ENCODE measurements at regions not wholly inside any gene's neighbourhood (a gene's known extent, or its start where the extent isn't known, plus 50 kb on each side); places are given as distances from the start of the nearest gene placed in this dataset.

DNA sequence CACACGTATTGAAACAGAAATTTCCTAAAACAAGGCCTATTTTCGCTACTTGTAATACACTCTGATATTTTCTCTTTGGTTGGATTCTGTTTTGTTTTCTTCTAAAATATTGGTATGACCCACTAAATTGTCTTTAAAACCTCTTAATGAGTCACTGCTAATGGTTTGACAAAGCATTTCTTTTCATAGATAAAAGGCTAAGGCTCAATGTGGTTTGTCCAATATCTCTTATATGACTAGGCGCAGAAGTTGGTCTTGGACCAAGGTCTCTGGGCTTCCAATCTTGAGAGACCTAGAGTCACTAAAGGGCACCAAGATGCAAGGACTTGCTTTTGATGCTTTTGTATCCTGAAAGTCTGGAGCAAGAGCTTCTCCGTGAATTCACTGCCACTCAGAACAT, 498.2 kb upstream of the TCF4 start:
- Mint-ChIP-seq H3K4me3 (no peak overlapping the region), H3K36me3 (ENCODE audit: low read depth) (no peaks in the 10 kb centered on the region), H3K27me3 (no peaks in the 10 kb centered on the region), H3K9me3 (no peaks in the 10 kb centered on the region), H3K27ac (no peak overlapping the region), H3K4me1 (peaks cover 19% of the 10 kb centered on the region)
- TF ChIP-seq, protein P1, sequence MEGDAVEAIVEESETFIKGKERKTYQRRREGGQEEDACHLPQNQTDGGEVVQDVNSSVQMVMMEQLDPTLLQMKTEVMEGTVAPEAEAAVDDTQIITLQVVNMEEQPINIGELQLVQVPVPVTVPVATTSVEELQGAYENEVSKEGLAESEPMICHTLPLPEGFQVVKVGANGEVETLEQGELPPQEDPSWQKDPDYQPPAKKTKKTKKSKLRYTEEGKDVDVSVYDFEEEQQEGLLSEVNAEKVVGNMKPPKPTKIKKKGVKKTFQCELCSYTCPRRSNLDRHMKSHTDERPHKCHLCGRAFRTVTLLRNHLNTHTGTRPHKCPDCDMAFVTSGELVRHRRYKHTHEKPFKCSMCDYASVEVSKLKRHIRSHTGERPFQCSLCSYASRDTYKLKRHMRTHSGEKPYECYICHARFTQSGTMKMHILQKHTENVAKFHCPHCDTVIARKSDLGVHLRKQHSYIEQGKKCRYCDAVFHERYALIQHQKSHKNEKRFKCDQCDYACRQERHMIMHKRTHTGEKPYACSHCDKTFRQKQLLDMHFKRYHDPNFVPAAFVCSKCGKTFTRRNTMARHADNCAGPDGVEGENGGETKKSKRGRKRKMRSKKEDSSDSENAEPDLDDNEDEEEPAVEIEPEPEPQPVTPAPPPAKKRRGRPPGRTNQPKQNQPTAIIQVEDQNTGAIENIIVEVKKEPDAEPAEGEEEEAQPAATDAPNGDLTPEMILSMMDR (IDR thresholded peaks at IDR 0.05) = no peak
- no peak for DNase-seq
- POLR2A ChIA-PET = no interaction called here
- ATAC-seq (ENCODE audit: low read depth) = no peak
- intact Hi-C loops (cut with micrococcal nuclease) = loop anchor here (5.0 kb wide), 1 partner anchor 181 kb away; no protein-coding TSS in a partner anchor
- CTCF ChIA-PET = no interaction called here

GRCh38 chr18:56085551-56085950, 497.6 kb upstream of the TCF4 start:
- ATAC-seq (ENCODE audit: low read depth) = no peak
- TF ChIP-seq, protein P1 (IDR thresholded peaks at IDR 0.05) = no peak
- Mint-ChIP-seq H3K27ac (no peak overlapping the region), H3K27me3 (no peaks in the 10 kb centered on the region), H3K4me3 (no peak overlapping the region), H3K36me3 (ENCODE audit: low read depth) (no peaks in the 10 kb centered on the region), H3K9me3 (no peaks in the 10 kb centered on the region), H3K4me1 (peaks cover 17% of the 10 kb centered on the region)
- ChIA-PET CTCF (no interaction called here), POLR2A (no interaction called here)
- intact Hi-C loops (cut with micrococcal nuclease) = loop anchor here (5.0 kb wide), 1 partner anchor 182 kb away; no protein-coding TSS in a partner anchor
- no peak for DNase-seq

DNA sequence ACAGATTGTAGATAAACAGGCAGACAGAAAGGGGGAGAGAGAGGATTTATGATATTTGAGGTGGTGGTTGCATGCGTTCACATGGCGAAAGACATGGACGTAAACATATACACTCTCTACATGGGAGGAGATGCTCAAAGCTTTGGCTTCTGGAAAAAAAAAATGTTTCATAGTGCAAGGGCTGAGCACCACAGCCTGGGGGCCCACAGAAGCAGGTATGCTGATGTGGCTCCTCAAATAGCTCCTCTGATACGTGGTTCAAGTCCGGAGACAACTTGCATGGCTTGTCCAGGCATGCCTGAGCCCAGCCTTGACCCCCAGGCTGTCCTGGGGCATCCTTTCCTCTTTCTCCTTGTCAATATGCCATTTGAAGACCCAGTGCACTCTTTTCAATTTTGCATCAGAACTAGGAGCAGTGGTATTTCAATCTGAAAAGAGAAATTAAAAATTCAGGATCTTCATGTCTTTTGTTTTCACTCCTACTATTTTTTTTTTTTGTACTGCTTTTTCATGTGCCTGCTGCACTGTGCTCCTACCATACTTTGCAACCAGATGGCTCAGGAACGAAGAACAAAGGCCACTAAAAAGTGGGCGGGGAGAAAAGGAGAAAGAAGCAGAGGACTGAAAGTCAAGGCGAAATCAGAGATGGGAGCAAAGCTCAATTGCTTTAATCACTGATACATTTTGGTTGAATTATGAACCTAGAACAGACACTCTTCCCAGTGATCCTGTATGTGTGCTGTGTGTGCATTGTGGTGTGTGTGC, 495.7 kb upstream of the TCF4 start:
- no peaks in the 10 kb centered on the region for H3K9me3 Mint-ChIP-seq
- ChIA-PET CTCF (no interaction called here), POLR2A (no interaction called here)
- H3K27ac Mint-ChIP-seq = no peak overlapping the region
- no peak for DNase-seq
- no peaks in the 10 kb centered on the region for H3K36me3 Mint-ChIP-seq (ENCODE audit: low read depth)
- TF ChIP-seq, protein P1 (IDR thresholded peaks at IDR 0.05) = no peak
- intact Hi-C loops (cut with micrococcal nuclease) = no loop called here
- H3K4me1 Mint-ChIP-seq = peaks cover under 1% of the 10 kb centered on the region
- ATAC-seq (ENCODE audit: low read depth) = no peak
- H3K4me3 Mint-ChIP-seq = no peak overlapping the region
- no peaks in the 10 kb centered on the region for H3K27me3 Mint-ChIP-seq

DNA sequence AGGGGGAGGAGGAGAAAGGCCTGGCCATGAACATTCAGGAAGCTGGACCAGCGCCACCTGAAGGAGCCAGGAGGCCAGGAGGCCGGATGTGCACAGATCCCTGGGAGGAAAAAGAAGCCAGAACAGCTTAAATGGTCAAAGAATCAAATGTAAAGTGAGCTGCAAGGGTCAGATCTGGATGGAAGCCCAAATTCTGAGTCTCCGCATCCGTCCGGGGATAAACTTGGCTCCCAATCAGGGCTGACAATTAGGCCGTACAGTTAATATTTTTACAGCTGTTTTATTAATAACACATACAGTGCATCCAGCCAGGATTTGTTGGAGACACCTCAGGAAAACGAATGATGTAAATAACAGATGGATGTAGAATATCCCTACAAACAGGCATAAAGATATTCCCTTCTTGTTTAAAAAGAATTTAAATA, 495.1 kb upstream of the TCF4 start:
- Mint-ChIP-seq H3K4me3 (no peak overlapping the region), H3K27me3 (no peaks in the 10 kb centered on the region), H3K36me3 (ENCODE audit: low read depth) (no peaks in the 10 kb centered on the region), H3K4me1 (no peaks in the 10 kb centered on the region), H3K9me3 (no peaks in the 10 kb centered on the region), H3K27ac (no peak overlapping the region)
- POLR2A ChIA-PET = no interaction called here
- CTCF ChIA-PET = no interaction called here
- TF ChIP-seq, protein P1 (IDR thresholded peaks at IDR 0.05) = no peak
- DNase-seq = no peak
- intact Hi-C loops (cut with micrococcal nuclease) = no loop called here
- no peak for ATAC-seq (ENCODE audit: low read depth)

GRCh38 chr18:56076723-56077122, 488.7 kb upstream of the TCF4 start:
- Mint-ChIP-seq H3K27ac (no peak overlapping the region), H3K4me1 (no peaks in the 10 kb centered on the region), H3K9me3 (no peaks in the 10 kb centered on the region), H3K4me3 (no peak overlapping the region), H3K27me3 (no peaks in the 10 kb centered on the region), H3K36me3 (ENCODE audit: low read depth) (no peaks in the 10 kb centered on the region)
- intact Hi-C loops (cut with micrococcal nuclease) = no loop called here
- TF ChIP-seq, protein P1 (IDR thresholded peaks at IDR 0.05) = no peak
- CTCF ChIA-PET = no interaction called here
- POLR2A ChIA-PET = no interaction called here
- DNase-seq = no peak
- ATAC-seq (ENCODE audit: low read depth) = no peak

All from activated B cell treated with CpG ODN at 0.5 μM for 24 hours (primary cell).